Tibial nerve (tissue), 3 donors: ENCODE measurements at regions not wholly inside any gene's neighbourhood (a gene's known extent, or its start where the extent isn't known, plus 50 kb on each side); places are given as distances from the start of the nearest gene placed in this dataset.

ENCODE experiments used
- POLR2A ChIP-seq, 2 donors: fragments of 450-650 bp; IDR thresholded peaks; one replicate each; pipeline ENCODE4 v1.6.1; 2017; ENCODE audit warnings: antibody characterized with exemption in 2 of 2, mild to moderate bottlenecking in 2 of 2, moderate library complexity in 2 of 2
- TF ChIP-seq, protein P1 (sequence below), 5 experiments: fragments of 200-600 bp in 3 of 5; fragments of 450-650 bp in 2 of 5; sonication (generic) in 3 of 5; IDR thresholded peaks; one replicate each; pipeline ENCODE4 v1.5.1; 2016 to 2019; ENCODE audit warnings: antibody characterized with exemption in 5 of 5, mild to moderate bottlenecking in 3 of 5, moderate library complexity in 2 of 5

DNA sequence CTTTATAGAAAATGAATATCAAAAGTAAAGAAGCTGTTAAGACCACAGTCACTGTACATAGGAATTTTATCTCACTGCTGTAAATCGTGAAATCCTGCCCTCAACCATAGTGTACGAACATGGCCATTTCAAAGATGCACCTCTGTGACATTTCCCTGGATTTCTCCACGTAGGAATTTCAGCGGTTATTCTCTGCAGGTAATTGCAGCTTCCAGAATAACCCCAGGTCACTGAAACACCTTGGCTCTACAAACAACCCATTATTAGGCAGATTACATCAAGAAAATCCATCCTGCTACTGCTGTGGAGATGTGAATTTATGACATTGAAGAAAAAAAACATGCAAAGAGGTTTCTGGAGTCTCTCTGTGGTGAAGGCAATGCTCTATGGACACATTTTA, 196.2 kb upstream of the USP25 start:
- TF ChIP-seq, protein P1, sequence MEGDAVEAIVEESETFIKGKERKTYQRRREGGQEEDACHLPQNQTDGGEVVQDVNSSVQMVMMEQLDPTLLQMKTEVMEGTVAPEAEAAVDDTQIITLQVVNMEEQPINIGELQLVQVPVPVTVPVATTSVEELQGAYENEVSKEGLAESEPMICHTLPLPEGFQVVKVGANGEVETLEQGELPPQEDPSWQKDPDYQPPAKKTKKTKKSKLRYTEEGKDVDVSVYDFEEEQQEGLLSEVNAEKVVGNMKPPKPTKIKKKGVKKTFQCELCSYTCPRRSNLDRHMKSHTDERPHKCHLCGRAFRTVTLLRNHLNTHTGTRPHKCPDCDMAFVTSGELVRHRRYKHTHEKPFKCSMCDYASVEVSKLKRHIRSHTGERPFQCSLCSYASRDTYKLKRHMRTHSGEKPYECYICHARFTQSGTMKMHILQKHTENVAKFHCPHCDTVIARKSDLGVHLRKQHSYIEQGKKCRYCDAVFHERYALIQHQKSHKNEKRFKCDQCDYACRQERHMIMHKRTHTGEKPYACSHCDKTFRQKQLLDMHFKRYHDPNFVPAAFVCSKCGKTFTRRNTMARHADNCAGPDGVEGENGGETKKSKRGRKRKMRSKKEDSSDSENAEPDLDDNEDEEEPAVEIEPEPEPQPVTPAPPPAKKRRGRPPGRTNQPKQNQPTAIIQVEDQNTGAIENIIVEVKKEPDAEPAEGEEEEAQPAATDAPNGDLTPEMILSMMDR (IDR thresholded peaks at IDR 0.05) = no peak
- TF ChIP-seq POLR2A (IDR thresholded peaks at IDR 0.05) = no peak
